OCI-LY7 (cell line): ENCODE measurements at regions not wholly inside any gene's neighbourhood (a gene's known extent, or its start where the extent isn't known, plus 50 kb on each side); places are given as distances from the start of the nearest gene placed in this dataset.

Experiments
- BruUV-seq: library from RNA; stranded (reverse); fragments of 400-500 nt; replicated peaks from 2 replicates; lab custom pipeline; 2021; lab: Mats Ljungman, UMichigan
- CTCF ChIA-PET: fragments of 300-600 bp; sonication (Branson Sonifier 250); formaldehyde crosslinking; loops from one replicate; lab custom pipeline; 2022; ENCODE audit warnings: antibody characterized with exemption; ENCODE audit not compliant: unreplicated experiment; lab: Charles Lee
- POLR2A ChIA-PET: fragments of 300-600 bp; sonication (Branson Sonifier 250); formaldehyde crosslinking; loops from one replicate; lab custom pipeline; 2022; ENCODE audit warnings: antibody characterized with exemption; lab: Charles Lee
- DNase-seq: peaks from one replicate; pipeline ENCODE4 v3.0.0-alpha.2; 2015; ENCODE audit warnings: low spot score
- H2AFZ ChIP-seq: fragments of 200-600 bp; sonication (generic), shearing (Covaris generic); 2 replicates; pipeline ENCODE4 v1.6.1; 2014; ENCODE audit warnings: mild to moderate bottlenecking, antibody characterized with exemption, low read length, moderate library complexity
- H3K27ac ChIP-seq: fragments of 200-600 bp; sonication (generic); 2 replicates; pipeline ENCODE4 v1.5.1; 2014; ENCODE audit warnings: mixed run types, low read depth, mild to moderate bottlenecking, moderate library complexity, low read length, inconsistent platforms; ENCODE audit not compliant: poor library complexity, severe bottlenecking
- H3K36me3 ChIP-seq: fragments of 200-600 bp; sonication (generic); 2 replicates; pipeline ENCODE4 v1.6.1; 2014; ENCODE audit warnings: mild to moderate bottlenecking, antibody characterized with exemption, low read length, moderate library complexity, mixed read lengths; ENCODE audit not compliant: insufficient read depth
- H3K4me1 ChIP-seq: fragments of 200-600 bp; sonication (generic); 2 replicates; pipeline ENCODE4 v1.5.1; 2014; ENCODE audit warnings: mild to moderate bottlenecking, low read length; ENCODE audit not compliant: insufficient read depth, poor library complexity, severe bottlenecking
- H3K4me2 ChIP-seq: fragments of 200-600 bp; sonication (generic); 2 replicates; pipeline ENCODE4 v1.6.1; 2014; ENCODE audit warnings: mild to moderate bottlenecking, low read length
- H3K4me3 ChIP-seq: fragments of 200-600 bp; sonication (generic); 2 replicates; pipeline ENCODE4 v1.5.1; 2014; ENCODE audit warnings: mild to moderate bottlenecking, low read depth, low read length; ENCODE audit not compliant: poor library complexity, severe bottlenecking
- H3K79me2 ChIP-seq: fragments of 200-600 bp; sonication (generic); 2 replicates; pipeline ENCODE4 v1.6.1; 2016; ENCODE audit warnings: low read depth, mild to moderate bottlenecking, low read length, moderate library complexity, mixed read lengths; ENCODE audit not compliant: insufficient read depth
- H3K9me2 ChIP-seq: fragments of 200-600 bp; sonication (generic); 2 replicates; pipeline ENCODE4 v1.6.1; 2016; ENCODE audit warnings: mild to moderate bottlenecking, low read length, mixed read lengths; ENCODE audit not compliant: insufficient read depth
- H3K9me3 ChIP-seq: fragments of 200-600 bp; sonication (generic); 2 replicates; pipeline ENCODE4 v1.6.1; 2014; ENCODE audit warnings: mild to moderate bottlenecking, mixed run types, low read length, mixed read lengths
- H4K20me1 ChIP-seq: fragments of 200-600 bp; sonication (generic); 2 replicates; pipeline ENCODE4 v1.6.1; 2014; ENCODE audit warnings: mild to moderate bottlenecking, antibody characterized with exemption, low read length, moderate library complexity, mixed read lengths; ENCODE audit not compliant: insufficient read depth
- EZH2phosphoT487 ChIP-seq: fragments of 200-600 bp; sonication (generic); IDR thresholded peaks from 2 replicates; pipeline ENCODE4 v1.6.1; 2018; ENCODE audit warnings: low read depth, borderline replicate concordance, mild to moderate bottlenecking, mixed run types, antibody characterized with exemption, low read length, moderate library complexity, mixed read lengths
- intact Hi-C: fragments of 100-400 bp; cut with micrococcal nuclease; formaldehyde crosslinking; loops from one replicate; pipeline ENCODE4 v1.10.0; 2022; ENCODE audit not compliant: unreplicated experiment
- TF ChIP-seq, protein P1 (sequence below): fragments of 200-600 bp; sonication (generic); conservative IDR thresholded peaks from 2 replicates; pipeline ENCODE4 v1.5.1; 2014; ENCODE audit warnings: mild to moderate bottlenecking, antibody characterized with exemption, low read length, moderate library complexity, mixed read lengths

DNA sequence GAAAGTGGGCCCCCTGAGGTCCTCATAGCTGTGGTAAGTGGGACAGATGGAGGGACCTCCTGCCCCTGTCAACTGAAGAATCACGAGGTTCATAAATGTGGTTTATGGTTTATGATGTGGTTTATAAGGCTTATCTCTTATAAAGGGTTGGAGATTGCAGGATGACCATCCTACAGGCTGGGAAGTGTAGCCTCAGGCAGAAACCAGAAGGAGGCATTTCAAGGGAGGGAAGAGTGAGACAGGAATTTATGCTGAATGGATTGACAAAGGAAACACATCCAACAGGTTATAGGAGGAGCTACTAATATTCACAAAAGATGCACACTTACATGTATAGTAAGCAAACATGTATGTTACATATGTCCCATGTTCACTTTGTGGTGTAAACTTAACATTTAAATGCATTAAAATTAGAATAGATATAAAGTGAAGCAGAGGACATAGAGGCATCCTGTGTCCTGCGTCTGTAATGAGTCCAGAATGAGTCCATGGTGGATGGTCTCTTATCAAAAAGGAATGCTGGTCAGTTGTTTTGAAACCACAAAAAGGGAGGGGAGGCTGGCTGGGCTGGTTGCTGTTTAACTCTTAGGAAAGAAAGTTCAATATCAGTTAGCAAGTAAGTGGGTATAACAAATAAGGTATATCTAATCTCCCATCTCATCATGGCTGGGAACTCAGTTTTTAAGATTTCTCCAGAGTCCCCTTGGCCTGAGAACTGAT is 149.0 kb upstream of the RMST start:
- POLR2A ChIA-PET = interaction anchor here (0.8 kb wide), 1 partner anchor 21 kb away, joined by 4 read pairs; no protein-coding TSS in a partner anchor

DNA sequence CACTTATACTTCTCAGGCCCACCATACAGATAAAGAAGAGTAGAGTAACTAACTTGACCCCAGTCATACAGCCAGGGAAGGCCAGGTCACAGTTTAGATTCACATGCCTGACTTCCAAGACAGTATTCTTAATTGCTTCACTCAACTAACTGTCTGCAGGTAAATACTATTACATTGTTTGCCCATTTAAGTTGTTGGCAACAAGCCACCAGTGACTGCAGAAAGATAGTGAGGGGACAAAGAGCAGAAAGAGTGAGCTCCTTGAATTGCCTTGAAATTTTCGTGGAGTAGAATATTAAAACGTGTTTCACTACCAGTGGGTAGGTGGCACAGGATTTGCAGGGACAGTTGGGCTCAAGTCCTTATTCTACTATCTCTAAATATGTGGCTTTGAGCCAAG is 146.3 kb upstream of the RMST start:
- intact Hi-C loops = no loop called here
- no peak for DNase-seq
- BruUV-seq = no TSS peak
- Histone ChIP-seq H3K27ac (no peak overlapping the region), H4K20me1 (no peaks in the 10 kb centered on the region), H3K9me2 (no peaks in the 10 kb centered on the region), H3K4me2 (no peak overlapping the region), H2AFZ (no peak overlapping the region), H3K79me2 (no peaks in the 10 kb centered on the region), H3K4me1 (no peaks in the 10 kb centered on the region), H3K9me3 (no peaks in the 10 kb centered on the region), H3K4me3 (no peak overlapping the region), H3K36me3 (no peaks in the 10 kb centered on the region)
- POLR2A ChIA-PET = interaction anchor here (0.5 to 0.7 kb wide), 2 partner anchors 1019 to 1295 kb away, joined by 3 read pairs; no protein-coding TSS in a partner anchor
- TF ChIP-seq EZH2phosphoT487 = no peak
- TF ChIP-seq, protein P1, sequence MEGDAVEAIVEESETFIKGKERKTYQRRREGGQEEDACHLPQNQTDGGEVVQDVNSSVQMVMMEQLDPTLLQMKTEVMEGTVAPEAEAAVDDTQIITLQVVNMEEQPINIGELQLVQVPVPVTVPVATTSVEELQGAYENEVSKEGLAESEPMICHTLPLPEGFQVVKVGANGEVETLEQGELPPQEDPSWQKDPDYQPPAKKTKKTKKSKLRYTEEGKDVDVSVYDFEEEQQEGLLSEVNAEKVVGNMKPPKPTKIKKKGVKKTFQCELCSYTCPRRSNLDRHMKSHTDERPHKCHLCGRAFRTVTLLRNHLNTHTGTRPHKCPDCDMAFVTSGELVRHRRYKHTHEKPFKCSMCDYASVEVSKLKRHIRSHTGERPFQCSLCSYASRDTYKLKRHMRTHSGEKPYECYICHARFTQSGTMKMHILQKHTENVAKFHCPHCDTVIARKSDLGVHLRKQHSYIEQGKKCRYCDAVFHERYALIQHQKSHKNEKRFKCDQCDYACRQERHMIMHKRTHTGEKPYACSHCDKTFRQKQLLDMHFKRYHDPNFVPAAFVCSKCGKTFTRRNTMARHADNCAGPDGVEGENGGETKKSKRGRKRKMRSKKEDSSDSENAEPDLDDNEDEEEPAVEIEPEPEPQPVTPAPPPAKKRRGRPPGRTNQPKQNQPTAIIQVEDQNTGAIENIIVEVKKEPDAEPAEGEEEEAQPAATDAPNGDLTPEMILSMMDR = no peak
- CTCF ChIA-PET = no interaction called here

More for the DNA sequence above, 149.0 kb upstream of the RMST start:
- intact Hi-C loops = no loop called here
- Histone ChIP-seq H3K4me3 (no peak overlapping the region), H3K79me2 (no peaks in the 10 kb centered on the region), H3K27ac (no peak overlapping the region), H4K20me1 (no peaks in the 10 kb centered on the region), H3K9me3 (0 out of 2 replicates have a peak, but pooled peaks cover 2% of the 10 kb centered on the region), H2AFZ (no peak overlapping the region), H3K4me2 (no peak overlapping the region), H3K9me2 (no peaks in the 10 kb centered on the region), H3K4me1 (no peaks in the 10 kb centered on the region), H3K36me3 (no peaks in the 10 kb centered on the region)
- no peak for TF ChIP-seq EZH2phosphoT487
- TF ChIP-seq, protein P1 = no peak
- CTCF ChIA-PET = no interaction called here
- no TSS peak for BruUV-seq
- DNase-seq = no peak

DNA sequence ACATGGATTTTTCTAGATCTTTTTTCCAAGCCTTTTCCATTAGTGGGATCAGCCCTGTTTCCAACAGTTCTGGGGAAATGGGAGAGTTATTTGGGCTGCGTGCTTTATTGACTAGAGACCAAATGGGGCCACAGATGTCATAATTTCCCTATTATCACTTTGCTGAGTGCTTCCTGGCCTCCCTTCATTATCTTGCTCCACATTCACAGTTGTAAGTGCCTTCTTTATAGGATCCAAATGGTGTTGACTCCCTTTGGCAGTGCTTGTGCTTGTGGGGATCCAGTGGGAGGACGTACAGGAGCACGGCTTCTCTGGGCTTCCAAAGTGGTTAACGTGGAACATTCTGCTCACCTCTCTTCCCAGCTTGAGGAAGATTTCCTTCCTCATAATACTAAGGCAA is 141.0 kb upstream of the RMST start:
- DNase-seq = no peak
- no peak overlapping the region for H2AFZ ChIP-seq
- no TSS peak for BruUV-seq
- H4K20me1 ChIP-seq = no peaks in the 10 kb centered on the region
- CTCF ChIA-PET = no interaction called here
- POLR2A ChIA-PET = interaction anchor here (1.4 kb wide), 1 partner anchor 11 kb away, joined by 11 read pairs; no protein-coding TSS in a partner anchor
- no peaks in the 10 kb centered on the region for H3K9me2 ChIP-seq
- TF ChIP-seq, protein P1 = no peak
- no peak overlapping the region for H3K27ac ChIP-seq
- no peak overlapping the region for H3K4me3 ChIP-seq
- H3K79me2 ChIP-seq = no peaks in the 10 kb centered on the region
- no peaks in the 10 kb centered on the region for H3K36me3 ChIP-seq
- H3K4me1 ChIP-seq = no peaks in the 10 kb centered on the region
- no peak overlapping the region for H3K4me2 ChIP-seq
- H3K9me3 ChIP-seq = no peaks in the 10 kb centered on the region
- intact Hi-C loops = no loop called here
